Activated naive CD4-positive, alpha-beta T cell treated with anti-CD3 and anti-CD28 coated beads, Interleukin-2, amount 50 U/mL, for 24 hours (primary cell): ENCODE measurements at regions not wholly inside any gene's neighbourhood (a gene's known extent, or its start where the extent isn't known, plus 50 kb on each side); places are given as distances from the start of the nearest gene placed in this dataset.

Experiments
- H3K27ac Mint-ChIP-seq: one replicate; pipeline ENCODE4 v1.8.0; 2021; ENCODE audit warnings: mild to moderate bottlenecking, mixed read lengths
- H3K27me3 Mint-ChIP-seq: one replicate; pipeline ENCODE4 v1.8.0; 2021; ENCODE audit warnings: mixed read lengths
- H3K36me3 Mint-ChIP-seq: one replicate; pipeline ENCODE4 v1.8.0; 2021; ENCODE audit warnings: mixed read lengths
- H3K4me1 Mint-ChIP-seq: one replicate; pipeline ENCODE4 v1.8.0; 2021; ENCODE audit warnings: mixed read lengths
- H3K4me3 Mint-ChIP-seq: one replicate; pipeline ENCODE4 v1.8.0; 2021; ENCODE audit warnings: mild to moderate bottlenecking, mixed read lengths
- H3K9me3 Mint-ChIP-seq: one replicate; pipeline ENCODE4 v1.8.0; 2021; ENCODE audit warnings: mixed read lengths

- Mint-ChIP-seq H3K9me3 (peaks cover 20% of the 10 kb centered on the region), H3K27ac (no peak overlapping the region)
These were observed 378.5 kb upstream of the LMO3 start for GRCh38 chr12:16984484-16984883.

DNA sequence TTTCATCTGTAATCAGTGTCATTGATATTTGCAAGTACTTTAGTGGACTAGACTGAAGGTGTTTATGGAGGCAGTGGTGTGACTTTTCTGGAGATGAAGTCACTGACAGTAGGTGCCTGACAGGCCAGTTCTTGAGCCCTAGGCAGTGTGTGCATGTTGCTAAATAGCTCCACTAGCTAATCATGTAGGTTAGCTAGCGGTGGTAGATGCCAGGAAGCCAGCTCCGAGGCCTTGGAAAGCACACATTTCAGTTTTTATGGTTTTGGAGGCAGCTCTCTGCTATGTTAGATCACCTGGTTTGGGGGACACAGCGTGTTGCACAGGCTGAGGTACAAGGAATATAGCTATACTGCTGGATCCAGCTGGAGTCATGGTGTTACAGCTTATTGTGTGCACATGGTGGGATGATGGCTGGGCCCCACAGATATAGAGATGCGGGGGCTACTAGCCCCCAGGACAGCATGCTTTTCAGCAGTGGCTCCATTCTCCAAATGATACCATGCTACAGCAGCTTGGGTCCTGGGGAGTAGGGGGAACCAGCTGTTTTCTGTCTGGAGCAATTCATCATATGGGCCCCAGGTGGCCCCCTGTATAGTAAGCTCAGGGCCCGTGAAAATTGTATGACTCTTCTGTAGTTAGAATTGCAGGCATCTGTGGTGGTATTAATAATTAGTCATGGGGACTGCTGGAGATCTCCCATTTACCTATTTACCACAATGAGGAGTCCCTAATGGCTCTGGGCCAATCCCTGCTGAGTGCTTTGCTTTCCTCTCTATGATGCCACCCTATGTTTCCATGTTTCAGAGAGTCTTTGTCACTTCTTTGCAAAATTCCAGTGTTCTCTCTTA, 367.2 kb upstream of the LMO3 start:
- no peak overlapping the region for H3K4me3 Mint-ChIP-seq
- no peaks in the 10 kb centered on the region for H3K27me3 Mint-ChIP-seq
- H3K27ac Mint-ChIP-seq = no peak overlapping the region
- H3K36me3 Mint-ChIP-seq = no peaks in the 10 kb centered on the region
- no peaks in the 10 kb centered on the region for H3K4me1 Mint-ChIP-seq
- peaks cover 17% of the 10 kb centered on the region for H3K9me3 Mint-ChIP-seq

More at GRCh38 chr12:16984484-16984883, 378.5 kb upstream of the LMO3 start:
- no peaks in the 10 kb centered on the region for H3K4me1 Mint-ChIP-seq
- H3K27me3 Mint-ChIP-seq = no peaks in the 10 kb centered on the region
- H3K36me3 Mint-ChIP-seq = no peaks in the 10 kb centered on the region
- H3K4me3 Mint-ChIP-seq = no peak overlapping the region

GRCh38 chr12:16962889-16963288, 356.9 kb upstream of the LMO3 start:
- H3K4me1 Mint-ChIP-seq = no peaks in the 10 kb centered on the region
- H3K36me3 Mint-ChIP-seq = no peaks in the 10 kb centered on the region
- H3K27ac Mint-ChIP-seq = no peak overlapping the region
- no peaks in the 10 kb centered on the region for H3K9me3 Mint-ChIP-seq
- H3K27me3 Mint-ChIP-seq = no peaks in the 10 kb centered on the region
- no peak overlapping the region for H3K4me3 Mint-ChIP-seq

DNA sequence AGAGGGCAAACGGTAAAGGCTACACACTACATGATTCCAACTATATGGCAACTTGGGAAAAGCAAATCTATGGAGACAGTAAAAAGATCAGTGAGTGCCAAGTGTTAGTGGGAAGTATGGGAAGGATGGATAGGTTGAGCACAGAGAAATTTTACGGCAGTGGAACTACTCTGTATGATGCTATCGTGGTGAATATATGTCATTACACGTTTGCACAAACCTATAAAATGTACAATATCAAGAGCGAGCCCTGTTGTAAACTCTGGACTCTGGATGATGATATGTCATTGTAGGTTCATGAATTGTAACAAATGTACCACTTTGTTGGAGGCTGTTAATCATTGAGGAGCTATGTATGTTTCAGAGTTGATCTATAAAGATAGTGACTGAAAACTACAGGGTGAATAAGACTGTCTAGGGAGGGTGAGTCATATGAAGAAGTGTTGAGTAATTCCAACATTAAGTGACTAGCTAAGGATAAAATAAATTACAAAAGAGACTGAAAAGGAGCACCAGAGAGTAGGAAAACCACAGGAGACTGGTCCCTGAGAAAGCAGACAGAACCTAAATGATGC, 349.2 kb upstream of the LMO3 start:
- Mint-ChIP-seq H3K4me1 (no peaks in the 10 kb centered on the region), H3K27me3 (no peaks in the 10 kb centered on the region), H3K36me3 (no peaks in the 10 kb centered on the region), H3K9me3 (peaks cover 9% of the 10 kb centered on the region), H3K27ac (no peak overlapping the region), H3K4me3 (no peak overlapping the region)

GRCh38 chr12:16949871-16950667, 344.1 kb upstream of the LMO3 start:
- H3K36me3 Mint-ChIP-seq = no peaks in the 10 kb centered on the region
- H3K4me3 Mint-ChIP-seq = no peak overlapping the region
- H3K9me3 Mint-ChIP-seq = peaks cover 9% of the 10 kb centered on the region
- H3K4me1 Mint-ChIP-seq = no peaks in the 10 kb centered on the region
- no peak overlapping the region for H3K27ac Mint-ChIP-seq
- no peaks in the 10 kb centered on the region for H3K27me3 Mint-ChIP-seq

DNA sequence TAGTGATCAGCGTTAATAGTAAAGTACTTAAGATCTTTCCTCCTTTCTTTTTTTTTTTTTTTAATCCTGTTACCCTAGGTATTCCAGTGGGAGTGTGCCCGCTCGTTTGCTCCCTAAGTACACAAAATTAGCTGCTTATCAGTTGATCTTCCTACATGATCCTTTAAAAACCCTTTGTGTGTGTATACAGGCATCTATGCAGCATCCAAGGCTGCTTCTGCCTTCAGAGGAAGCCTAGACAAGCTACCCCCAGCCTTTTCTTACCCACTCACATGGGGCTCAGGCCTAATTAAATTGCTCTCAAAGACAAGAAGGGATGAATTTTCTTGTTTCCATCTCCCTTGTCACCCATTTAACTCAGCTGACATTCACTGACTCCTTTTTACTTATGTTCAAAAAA, 343.4 kb upstream of the LMO3 start:
- Mint-ChIP-seq H3K27ac (no peak overlapping the region), H3K9me3 (peaks cover 9% of the 10 kb centered on the region), H3K36me3 (no peaks in the 10 kb centered on the region), H3K4me1 (no peaks in the 10 kb centered on the region), H3K27me3 (no peaks in the 10 kb centered on the region), H3K4me3 (no peak overlapping the region)

- Mint-ChIP-seq H3K36me3 (no peaks in the 10 kb centered on the region), H3K9me3 (peaks cover under 1% of the 10 kb centered on the region), H3K27ac (no peak overlapping the region), H3K27me3 (no peaks in the 10 kb centered on the region), H3K4me3 (no peak overlapping the region), H3K4me1 (no peaks in the 10 kb centered on the region)
These were observed 340.7 kb upstream of the LMO3 start for GRCh38 chr12:16946704-16947103.

- H3K4me1 Mint-ChIP-seq = no peaks in the 10 kb centered on the region
- no peak overlapping the region for H3K27ac Mint-ChIP-seq
- no peaks in the 10 kb centered on the region for H3K27me3 Mint-ChIP-seq
- H3K4me3 Mint-ChIP-seq = no peak overlapping the region
- peaks cover 20% of the 10 kb centered on the region for H3K9me3 Mint-ChIP-seq
- no peaks in the 10 kb centered on the region for H3K36me3 Mint-ChIP-seq
These were observed 333.9 kb upstream of the LMO3 start for GRCh38 chr12:16939871-16940306.

GRCh38 chr12:16927259-16927658, 321.3 kb upstream of the LMO3 start:
- Mint-ChIP-seq H3K4me1 (no peaks in the 10 kb centered on the region), H3K4me3 (no peak overlapping the region), H3K27ac (no peak overlapping the region), H3K9me3 (peaks cover 15% of the 10 kb centered on the region), H3K36me3 (no peaks in the 10 kb centered on the region), H3K27me3 (no peaks in the 10 kb centered on the region)

DNA sequence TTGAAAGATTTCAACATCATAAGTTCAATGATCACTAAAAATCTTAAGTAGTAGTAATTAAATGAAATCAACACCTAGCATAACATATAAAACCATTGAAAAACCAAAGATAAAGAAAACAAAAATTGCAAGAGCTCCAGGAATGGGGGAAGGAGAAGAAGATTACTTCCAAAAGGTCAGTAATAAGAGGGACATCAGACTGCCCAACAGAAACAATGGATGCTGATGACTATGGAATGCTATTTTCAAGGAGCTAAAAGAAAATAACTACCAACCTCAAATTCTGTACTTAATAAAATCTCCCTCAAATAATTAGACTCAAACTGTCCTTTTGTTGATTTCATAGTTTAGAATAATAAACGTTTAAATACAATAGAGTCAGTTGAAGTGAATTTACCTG, 314.5 kb upstream of the LMO3 start:
- Mint-ChIP-seq H3K27me3 (no peaks in the 10 kb centered on the region), H3K27ac (no peak overlapping the region), H3K4me3 (no peak overlapping the region), H3K36me3 (no peaks in the 10 kb centered on the region), H3K4me1 (no peaks in the 10 kb centered on the region), H3K9me3 (peaks cover 14% of the 10 kb centered on the region)

DNA sequence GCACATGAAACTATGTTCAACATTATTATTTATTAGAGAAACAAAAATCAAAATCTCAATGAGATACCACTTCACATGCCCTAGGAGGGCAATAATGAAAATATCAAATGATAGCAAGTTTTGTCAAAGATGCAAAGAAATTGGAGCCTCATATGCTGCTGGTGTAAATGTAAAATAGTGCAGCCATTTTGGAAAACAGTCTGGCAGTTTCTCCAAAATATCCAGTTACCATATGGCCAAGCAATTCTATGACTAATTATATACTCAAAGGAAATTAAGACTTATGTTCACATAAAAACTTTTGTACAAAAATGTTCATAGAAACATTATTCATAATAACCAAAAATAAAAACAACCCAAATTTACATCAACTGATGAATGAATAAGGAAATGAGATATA, 313.6 kb upstream of the LMO3 start:
- Mint-ChIP-seq H3K4me1 (no peaks in the 10 kb centered on the region), H3K36me3 (no peaks in the 10 kb centered on the region), H3K27me3 (no peaks in the 10 kb centered on the region), H3K4me3 (no peak overlapping the region), H3K9me3 (peaks cover 17% of the 10 kb centered on the region), H3K27ac (no peak overlapping the region)

- H3K27me3 Mint-ChIP-seq = no peaks in the 10 kb centered on the region
- H3K4me1 Mint-ChIP-seq = no peaks in the 10 kb centered on the region
- no peaks in the 10 kb centered on the region for H3K36me3 Mint-ChIP-seq
- no peak overlapping the region for H3K4me3 Mint-ChIP-seq
- H3K27ac Mint-ChIP-seq = no peak overlapping the region
- H3K9me3 Mint-ChIP-seq = peaks cover 21% of the 10 kb centered on the region
These were observed 308.9 kb upstream of the LMO3 start for GRCh38 chr12:16914853-16915252.

- no peaks in the 10 kb centered on the region for H3K27me3 Mint-ChIP-seq
- H3K9me3 Mint-ChIP-seq = peaks cover 21% of the 10 kb centered on the region
- no peaks in the 10 kb centered on the region for H3K4me1 Mint-ChIP-seq
- H3K36me3 Mint-ChIP-seq = no peaks in the 10 kb centered on the region
- H3K4me3 Mint-ChIP-seq = no peak overlapping the region
- H3K27ac Mint-ChIP-seq = no peak overlapping the region
These were observed 308.0 kb upstream of the LMO3 start for GRCh38 chr12:16913832-16914490.

GRCh38 chr12:16901946-16902345, 296.0 kb upstream of the LMO3 start:
- no peak overlapping the region for H3K4me3 Mint-ChIP-seq
- no peaks in the 10 kb centered on the region for H3K4me1 Mint-ChIP-seq
- H3K9me3 Mint-ChIP-seq = peaks cover 8% of the 10 kb centered on the region
- H3K36me3 Mint-ChIP-seq = no peaks in the 10 kb centered on the region
- H3K27ac Mint-ChIP-seq = no peak overlapping the region
- H3K27me3 Mint-ChIP-seq = no peaks in the 10 kb centered on the region

DNA sequence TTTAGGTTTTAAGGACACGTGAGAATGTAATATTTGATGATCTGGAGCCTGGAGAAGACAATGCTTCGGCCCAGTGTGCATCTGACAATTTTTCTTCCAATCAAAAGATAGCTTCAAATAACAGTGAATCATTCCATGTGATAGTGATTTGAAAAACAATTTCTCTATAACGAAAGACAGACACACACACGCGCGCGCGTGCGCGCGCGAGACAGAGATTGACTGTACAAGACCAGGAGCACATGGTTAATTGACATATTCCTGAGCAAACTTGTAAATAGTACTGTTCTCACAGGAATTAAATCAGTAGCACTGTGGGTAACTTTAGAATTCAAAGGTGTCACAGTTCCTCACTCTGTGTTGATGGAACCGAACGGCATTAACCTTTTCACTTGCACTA, 287.5 kb upstream of the LMO3 start:
- H3K27ac Mint-ChIP-seq = no peak overlapping the region
- no peak overlapping the region for H3K4me3 Mint-ChIP-seq
- no peaks in the 10 kb centered on the region for H3K9me3 Mint-ChIP-seq
- H3K4me1 Mint-ChIP-seq = no peaks in the 10 kb centered on the region
- no peaks in the 10 kb centered on the region for H3K36me3 Mint-ChIP-seq
- no peaks in the 10 kb centered on the region for H3K27me3 Mint-ChIP-seq
